Esophagus muscularis mucosa (tissue), 4 donors: ENCODE measurements at regions not wholly inside any gene's neighbourhood (a gene's known extent, or its start where the extent isn't known, plus 50 kb on each side); places are given as distances from the start of the nearest gene placed in this dataset.

Experiments used
- DNase-seq: peaks from one replicate; pipeline ENCODE4 v3.0.0-alpha.2; 2017; ENCODE audit errors: extremely low spot score
- H3K27ac ChIP-seq, 4 donors: fragments of 200-600 bp; sonication (generic); replicated peaks in 1 of 4; 1 replicate in 3 of 4; 2 replicates in 1 of 4; pipeline ENCODE4 v1.5.1; 2016 to 2019; ENCODE audit warnings: mild to moderate bottlenecking in 1 of 4
- H3K27me3 ChIP-seq, 4 donors: fragments of 200-600 bp; sonication (generic); one replicate each; pipeline versions ENCODE4 v1.5.1 to v1.6.0; 2016 to 2019
- H3K36me3 ChIP-seq, 4 donors: fragments of 200-600 bp; sonication (generic); one replicate each; pipeline ENCODE4 v1.5.1; 2016 to 2019
- H3K4me1 ChIP-seq, 4 donors: fragments of 200-600 bp; sonication (generic); one replicate each; pipeline ENCODE4 v1.5.1; 2016 to 2019
- H3K4me3 ChIP-seq, 4 donors: fragments of 200-600 bp; sonication (generic); 1 replicate in 2 of 4; 2 replicates in 2 of 4; pipeline ENCODE4 v1.5.1; 2016 to 2019; ENCODE audit warnings: mild to moderate bottlenecking in 4 of 4, moderate library complexity in 1 of 4
- H3K9me3 ChIP-seq, 4 donors: fragments of 200-600 bp; sonication (generic); 1 replicate in 3 of 4; 2 replicates in 1 of 4; pipeline ENCODE4 v1.5.1; 2016 to 2019
- EP300 ChIP-seq: sonication (generic); formaldehyde crosslinking; IDR thresholded peaks from one replicate; pipeline ENCODE4 v1.6.1; 2017; ENCODE audit warnings: antibody characterized with exemption
- POLR2A ChIP-seq: fragments of 450-650 bp; IDR thresholded peaks from one replicate; pipeline ENCODE4 v1.6.1; 2017; ENCODE audit warnings: antibody characterized with exemption, moderate library complexity, mild to moderate bottlenecking, low read depth
- POLR2AphosphoS5 ChIP-seq, 2 donors: sonication (generic); formaldehyde crosslinking; IDR thresholded peaks; one replicate each; pipeline ENCODE4 v1.6.1; 2017; ENCODE audit warnings: antibody characterized with exemption in 2 of 2
- WGBS: methylation state at CpG from one replicate; pipeline ENCODE4 v1.1.5; 2018; 5-methylcytosine and 5-hydroxymethylcytosine counted together
- intact Hi-C: fragments of 100-400 bp; cut with DNase I; formaldehyde crosslinking; loops from one replicate; pipeline ENCODE4 v1.15.1; 2023
- TF ChIP-seq, protein P1 (sequence below), 3 experiments: fragments of 200-600 bp in 2 of 3; fragments of 450-650 bp in 1 of 3; sonication (generic) in 2 of 3; IDR thresholded peaks; one replicate each; pipeline ENCODE4 v1.5.1; 2017 to 2019; ENCODE audit warnings: antibody characterized with exemption in 3 of 3, mild to moderate bottlenecking in 2 of 3, moderate library complexity in 1 of 3

DNA sequence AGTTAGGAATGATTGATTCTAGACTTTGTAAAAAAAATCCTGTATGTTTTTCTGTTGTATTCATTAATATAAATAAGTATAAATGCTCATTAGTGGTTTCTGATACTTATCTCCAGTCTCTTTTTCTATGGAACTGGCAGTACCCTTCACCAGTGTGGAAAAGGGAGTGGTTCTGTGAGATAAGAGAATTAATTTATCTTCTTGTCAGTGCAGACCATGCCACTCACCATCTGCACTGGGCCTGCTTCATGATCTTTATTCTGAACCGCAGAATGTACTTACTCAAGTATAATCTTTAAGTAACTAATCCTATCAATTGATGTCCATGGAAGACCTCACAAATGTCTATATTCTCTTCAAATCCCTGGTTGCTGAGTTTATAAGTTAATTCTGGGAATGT is 836.1 kb upstream of the CDH8 start:
- Histone ChIP-seq H3K4me3 (no peak overlapping the region), H3K27me3 (no peaks in the 10 kb centered on the region), H3K9me3 (no peaks in the 10 kb centered on the region), H3K36me3 (no peaks in the 10 kb centered on the region), H3K27ac (no peak overlapping the region), H3K4me1 (peaks cover 0 to 6% (median 0%) of the 10 kb centered on the region in 4 donors)
- DNase-seq: no peak
- TF ChIP-seq, protein P1, sequence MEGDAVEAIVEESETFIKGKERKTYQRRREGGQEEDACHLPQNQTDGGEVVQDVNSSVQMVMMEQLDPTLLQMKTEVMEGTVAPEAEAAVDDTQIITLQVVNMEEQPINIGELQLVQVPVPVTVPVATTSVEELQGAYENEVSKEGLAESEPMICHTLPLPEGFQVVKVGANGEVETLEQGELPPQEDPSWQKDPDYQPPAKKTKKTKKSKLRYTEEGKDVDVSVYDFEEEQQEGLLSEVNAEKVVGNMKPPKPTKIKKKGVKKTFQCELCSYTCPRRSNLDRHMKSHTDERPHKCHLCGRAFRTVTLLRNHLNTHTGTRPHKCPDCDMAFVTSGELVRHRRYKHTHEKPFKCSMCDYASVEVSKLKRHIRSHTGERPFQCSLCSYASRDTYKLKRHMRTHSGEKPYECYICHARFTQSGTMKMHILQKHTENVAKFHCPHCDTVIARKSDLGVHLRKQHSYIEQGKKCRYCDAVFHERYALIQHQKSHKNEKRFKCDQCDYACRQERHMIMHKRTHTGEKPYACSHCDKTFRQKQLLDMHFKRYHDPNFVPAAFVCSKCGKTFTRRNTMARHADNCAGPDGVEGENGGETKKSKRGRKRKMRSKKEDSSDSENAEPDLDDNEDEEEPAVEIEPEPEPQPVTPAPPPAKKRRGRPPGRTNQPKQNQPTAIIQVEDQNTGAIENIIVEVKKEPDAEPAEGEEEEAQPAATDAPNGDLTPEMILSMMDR (IDR thresholded peaks at IDR 0.05): no peak
- TF ChIP-seq POLR2AphosphoS5 (IDR thresholded peaks at IDR 0.05) (no peak), POLR2A (no peak), EP300 (no peak)
- 78% methylated on average over 1 of the region's 1 CpG for WGBS
- intact Hi-C loops: no loop called here

DNA sequence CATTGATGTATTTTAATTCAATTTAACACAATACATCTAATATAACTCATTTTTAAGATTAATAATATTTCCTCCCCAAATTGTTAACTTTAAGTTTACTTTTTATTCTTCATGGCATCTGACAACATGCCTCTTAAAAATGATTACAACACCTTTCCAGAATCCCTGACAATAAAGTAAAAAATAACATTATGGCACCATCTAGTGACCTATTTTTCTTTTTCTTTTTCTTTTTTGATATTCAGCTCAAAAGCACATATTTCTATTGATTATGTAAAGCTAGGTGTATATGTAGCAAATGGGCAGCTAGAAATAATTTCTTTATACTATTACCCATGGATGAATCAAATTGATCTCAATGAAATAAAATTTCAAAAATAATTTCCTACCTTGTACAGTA is 834.3 kb upstream of the CDH8 start:
- TF ChIP-seq POLR2A: no peak
- TF ChIP-seq POLR2AphosphoS5 (IDR thresholded peaks at IDR 0.05): no peak
- TF ChIP-seq EP300: no peak
- TF ChIP-seq, protein P1 (IDR thresholded peaks at IDR 0.05): no peak
- no peak overlapping the region for H3K4me3 ChIP-seq
- intact Hi-C loops: no loop called here
- H3K4me1 ChIP-seq: peaks cover 0 to 6% (median 0%) of the 10 kb centered on the region in 4 donors
- H3K9me3 ChIP-seq: no peaks in the 10 kb centered on the region
- H3K27ac ChIP-seq: no peak overlapping the region
- DNase-seq: no peak
- H3K36me3 ChIP-seq: no peaks in the 10 kb centered on the region
- H3K27me3 ChIP-seq: no peaks in the 10 kb centered on the region

DNA sequence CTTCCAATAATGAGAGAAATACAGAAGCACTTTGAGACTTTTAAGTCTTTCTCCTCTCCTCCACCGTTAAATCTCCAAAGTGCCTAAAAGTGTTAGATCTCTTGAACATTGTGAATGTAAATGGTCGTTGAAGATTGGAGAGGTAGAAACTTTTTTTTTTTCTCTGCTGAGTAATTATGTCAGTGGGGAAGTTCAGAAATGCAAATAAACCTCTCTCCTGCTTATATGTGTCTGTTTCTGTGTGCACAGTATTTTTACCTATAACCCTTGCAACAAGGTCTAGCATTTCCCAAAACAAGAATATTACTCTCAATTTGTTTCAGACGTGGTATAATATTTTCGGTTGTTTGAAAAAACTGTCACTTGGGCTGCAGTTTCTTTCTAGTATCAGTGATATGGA is 833.6 kb upstream of the CDH8 start:
- no peaks in the 10 kb centered on the region for H3K4me1 ChIP-seq
- TF ChIP-seq, protein P1 (IDR thresholded peaks at IDR 0.05): no peak
- no peak for TF ChIP-seq POLR2A
- no peak for TF ChIP-seq EP300
- TF ChIP-seq POLR2AphosphoS5 (IDR thresholded peaks at IDR 0.05): no peak
- intact Hi-C loops: no loop called here

DNA sequence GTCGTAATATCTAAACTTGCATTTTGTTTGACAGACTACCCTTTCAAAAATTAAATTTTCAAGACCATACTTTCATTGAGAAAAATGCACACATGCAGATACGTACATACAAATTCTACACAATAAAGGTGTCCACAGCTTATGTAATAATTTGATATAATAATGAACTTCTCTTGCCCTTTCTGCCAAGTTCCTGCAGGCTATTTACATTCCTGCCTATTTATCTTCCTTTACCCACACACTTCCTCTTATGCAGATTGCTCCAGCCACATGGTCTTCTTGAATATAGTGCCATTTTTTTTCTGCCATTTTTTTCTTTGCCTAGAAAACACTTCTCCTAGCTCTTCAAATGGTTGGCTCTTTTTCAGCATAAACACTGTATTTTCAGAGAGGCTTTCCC is 826.9 kb upstream of the CDH8 start:
- Histone ChIP-seq H3K9me3 (no peaks in the 10 kb centered on the region), H3K4me3 (no peak overlapping the region), H3K27me3 (no peaks in the 10 kb centered on the region), H3K4me1 (no peaks in the 10 kb centered on the region), H3K36me3 (no peaks in the 10 kb centered on the region), H3K27ac (no peak overlapping the region)
- intact Hi-C loops: no loop called here
- no peak for DNase-seq
- 92% methylated on average over 2 of the region's 2 CpGs for WGBS
- TF ChIP-seq POLR2AphosphoS5 (IDR thresholded peaks at IDR 0.05): no peak
- no peak for TF ChIP-seq POLR2A

More for the DNA sequence above, 833.6 kb upstream of the CDH8 start:
- Histone ChIP-seq H3K4me3 (no peak overlapping the region), H3K27ac (no peak overlapping the region), H3K36me3 (no peaks in the 10 kb centered on the region), H3K27me3 (no peaks in the 10 kb centered on the region), H3K9me3 (no peaks in the 10 kb centered on the region)
- DNase-seq: no peak
- WGBS: 49% methylated on average over 4 of the region's 4 CpGs

DNA sequence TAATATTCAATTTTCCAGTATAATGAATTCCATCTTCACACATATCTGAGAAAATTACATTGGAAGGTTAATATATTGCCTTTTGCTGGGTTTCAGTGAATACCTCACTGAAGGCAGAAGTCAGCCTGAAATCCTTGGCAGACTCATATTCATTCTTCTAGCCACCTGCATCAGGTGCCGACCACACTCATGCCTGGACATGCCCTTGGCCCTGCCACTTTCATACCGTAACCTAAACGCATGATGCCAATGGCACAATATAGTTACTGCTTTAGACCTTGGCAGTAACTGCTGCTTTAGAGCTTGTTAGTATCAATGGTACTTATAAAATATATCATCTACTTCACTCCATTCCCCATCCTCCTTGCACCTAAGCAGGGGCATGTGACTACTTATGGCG is 817.6 kb upstream of the CDH8 start:
- H3K36me3 ChIP-seq: no peaks in the 10 kb centered on the region
- no peaks in the 10 kb centered on the region for H3K27me3 ChIP-seq
- no peaks in the 10 kb centered on the region for H3K9me3 ChIP-seq
- no peak overlapping the region for H3K4me3 ChIP-seq
- DNase-seq: no peak
- WGBS: 90% methylated on average over 4 of the region's 4 CpGs
- no peak overlapping the region for H3K27ac ChIP-seq
- no peaks in the 10 kb centered on the region for H3K4me1 ChIP-seq
- no peak for TF ChIP-seq POLR2AphosphoS5 (IDR thresholded peaks at IDR 0.05)
- TF ChIP-seq POLR2A: no peak
- TF ChIP-seq EP300: no peak
- TF ChIP-seq, protein P1 (IDR thresholded peaks at IDR 0.05): no peak
- intact Hi-C loops: no loop called here
